Neuronal stem cell (in vitro differentiated cells): ENCODE measurements at regions not wholly inside any gene's neighbourhood (a gene's known extent, or its start where the extent isn't known, plus 50 kb on each side); places are given as distances from the start of the nearest gene placed in this dataset. TPM values are rescaled to one million over a fixed set of nuclear protein-coding genes. Genes with fewer than 3 reads are reported as not detected.

Experiments
- small RNA-seq: library from polyadenylated mRNA; stranded (forward); fragments of <200 nt; extraction: miRNeasy Mini kit (QIAGEN cat#:217004); gene quantifications from one replicate; pipeline ENCODE3, GENCODE V24; 2013; ENCODE audit not compliant: insufficient read depth

Small RNA genes in the stretch of these regions (small RNA-seq; reads per million reads assigned to genes)
- not detected for gene RN7SKP89
